K562 (cell line): ENCODE measurements at regions not wholly inside any gene's neighbourhood (a gene's known extent, or its start where the extent isn't known, plus 50 kb on each side); places are given as distances from the start of the nearest gene placed in this dataset.

ENCODE experiments used
- BRF2 ChIP-seq: IDR thresholded peaks from 3 replicates; pipeline ENCODE4 v1.6.1; 2011; ENCODE audit warnings: borderline replicate concordance, mild to moderate bottlenecking; ENCODE audit not compliant: insufficient read length, insufficient read depth
- C11orf30 ChIP-seq: fragments of 450-650 bp; IDR thresholded peaks from 2 replicates; pipeline ENCODE4 v1.6.1; 2016; ENCODE audit warnings: low read depth, mild to moderate bottlenecking
- CBX8 ChIP-seq: fragments of 200-600 bp; sonication (generic); IDR thresholded peaks from 2 replicates; pipeline ENCODE4 v1.6.1; 2012; ENCODE audit warnings: borderline replicate concordance, mixed run types, low read depth, mild to moderate bottlenecking, moderate library complexity, mixed read lengths, low read length, control low read depth, inconsistent platforms; ENCODE audit not compliant: poor library complexity, severe bottlenecking; ENCODE audit errors: extremely low read depth
- CHD4 ChIP-seq: fragments of 200-600 bp; sonication (generic); IDR thresholded peaks from 3 replicates; pipeline ENCODE4 v1.6.1; 2012; ENCODE audit warnings: low read depth, mild to moderate bottlenecking, mixed read lengths, low read length, inconsistent platforms; ENCODE audit not compliant: insufficient read depth, insufficient replicate concordance, poor library complexity, severe bottlenecking
- CREB3 ChIP-seq: fragments of 450-650 bp; conservative IDR thresholded peaks from 2 replicates; pipeline ENCODE4 v1.6.1; 2016; ENCODE audit warnings: missing genetic modification characterization, low read depth, mild to moderate bottlenecking, missing compliant biosample characterization, moderate library complexity
- DPF2 ChIP-seq: fragments of 450-650 bp; IDR thresholded peaks from 2 replicates; pipeline ENCODE4 v1.6.1; 2016
- HDAC1 ChIP-seq, 2 experiments: fragments of 450-650 bp; IDR thresholded peaks; 2 replicates each; pipeline ENCODE4 v1.6.1; 2016 to 2017; ENCODE audit warnings: inconsistent platforms in 1 of 2, mild to moderate bottlenecking in 1 of 2, moderate library complexity in 1 of 2
- LCOR ChIP-seq: sonication (generic); formaldehyde crosslinking; IDR thresholded peaks from 2 replicates; pipeline ENCODE4 v1.8.0; 2022; ENCODE audit warnings: mild to moderate bottlenecking, missing genetic modification reagents
- LEF1 ChIP-seq: fragments of 450-650 bp; IDR thresholded peaks from 2 replicates; pipeline ENCODE4 v1.6.1; 2016; ENCODE audit warnings: mild to moderate bottlenecking
- MAFK ChIP-seq: IDR thresholded peaks from 2 replicates; pipeline ENCODE4 v1.6.1; 2011; ENCODE audit warnings: low read length, improper control_type of control experiment
- MYNN ChIP-seq, 2 experiments: sonication (generic); formaldehyde crosslinking in 1 of 2; IDR thresholded peaks; 2 replicates each; pipeline versions ENCODE4 v1.5.0 to v1.6.1; 2016 to 2020; ENCODE audit warnings: antibody characterized with exemption in 1 of 2, missing genetic modification reagents in 1 of 2
- PML ChIP-seq: IDR thresholded peaks from 2 replicates; pipeline ENCODE4 v1.6.1; 2012; ENCODE audit warnings: low read length, inconsistent platforms
- POLR3G ChIP-seq: IDR thresholded peaks from 2 replicates; pipeline ENCODE4 v1.6.1; 2011; ENCODE audit not compliant: insufficient read length, insufficient replicate concordance; ENCODE audit errors: extremely low read depth
- PRPF4 ChIP-seq: fragments of 200-400 bp; formaldehyde crosslinking; IDR thresholded peaks from one replicate; pipeline ENCODE4 v1.6.1; 2017; ENCODE audit warnings: low read length, low read depth, mild to moderate bottlenecking; ENCODE audit not compliant: insufficient read depth, poor library complexity, severe bottlenecking
- RBM39 ChIP-seq: fragments of 200-400 bp; formaldehyde crosslinking; optimal IDR thresholded peaks from 2 replicates; pipeline ENCODE3; 2018; ENCODE audit warnings: low read depth, low read length
- RHOXF2B ChIP-seq: fragments of 250-450 bp; sonication (Bioruptor Pico); conservative IDR thresholded peaks from 2 replicates; pipeline ENCODE4 v1.5.1; 2021
- TCF3 ChIP-seq: sonication (generic); formaldehyde crosslinking; IDR thresholded peaks from 2 replicates; pipeline ENCODE4 v1.4.0; 2020; ENCODE audit warnings: mild to moderate bottlenecking, missing genetic modification reagents
- TRIM24 ChIP-seq, 2 experiments: fragments of 450-650 bp; IDR thresholded peaks; 2 replicates each; pipeline ENCODE4 v1.6.1; 2016
- TSHZ1 ChIP-seq: fragments of 250-450 bp; sonication (Bioruptor Pico); IDR thresholded peaks from 2 replicates; pipeline ENCODE4 v1.4.0; 2020; ENCODE audit warnings: mild to moderate bottlenecking, moderate library complexity
- ZNF175 ChIP-seq: fragments of 200-800 bp; sonication (Bioruptor generic); IDR thresholded peaks from 2 replicates; pipeline ENCODE4 v1.6.1; 2016; ENCODE audit warnings: low read depth, mild to moderate bottlenecking, missing genetic modification characterization, missing compliant biosample characterization
- ZNF324 ChIP-seq: fragments of 250-450 bp; sonication (Bioruptor Pico); IDR thresholded peaks from 2 replicates; pipeline ENCODE4 v1.4.0; 2020; ENCODE audit warnings: mild to moderate bottlenecking
- ZNF431 ChIP-seq: sonication (generic); formaldehyde crosslinking; IDR thresholded peaks from 2 replicates; pipeline ENCODE4 v1.8.0; 2022; ENCODE audit warnings: mild to moderate bottlenecking, missing genetic modification reagents
- ZNF785 ChIP-seq: fragments of 250-450 bp; sonication (Bioruptor Pico); IDR thresholded peaks from 2 replicates; pipeline ENCODE4 v1.4.0; 2020; ENCODE audit warnings: mild to moderate bottlenecking

- TF ChIP-seq TSHZ1 (CRISPR knock-in tag) (no peak), CBX8 (no peak), ZNF785 (CRISPR knock-in tag) (no peak), ZNF324 (no peak), PML (no peak; the same call in 1 of the 2 replicates), PRPF4 (no peak), C11orf30 (peak; percentile 25; the same call in 1 of the 2 replicates), LCOR (CRISPR knock-in tag) (no peak), BRF2 (no peak), ZNF175 (no peak), CREB3 (tag) (no peak), RHOXF2B (CRISPR knock-in tag) (no peak), TRIM24 (IDR thresholded peaks at IDR 0.05) (0 out of 4 replicates have a peak, but pooled peaks of 1 of the 2 experiments have one; percentile 12), MAFK (no peak), LEF1 (peak; percentile 69; the same call in 1 of the 2 replicates), CHD4 (no peak), DPF2 (peak; percentile 83), ZNF431 (CRISPR knock-in tag) (no peak), TCF3 (CRISPR knock-in tag) (peak; percentile 54), POLR3G (no peak), HDAC1 (IDR thresholded peaks at IDR 0.05) (no peak), MYNN (IDR thresholded peaks at IDR 0.05) (0 out of 2 replicates have a peak, but pooled peaks have one; percentile 24), MYNN (CRISPR knock-in tag; IDR thresholded peaks at IDR 0.05) (no peak), RBM39 (no peak)
Measured at GRCh38 chr13:44259045-44260027, 114.3 kb upstream of the SERP2 start (continued).
